ENCODE measurements at regions not wholly inside any gene's neighbourhood (a gene's known extent, or its start where the extent isn't known, plus 50 kb on each side); places are given as distances from the start of the nearest gene placed in this dataset.

DNA sequence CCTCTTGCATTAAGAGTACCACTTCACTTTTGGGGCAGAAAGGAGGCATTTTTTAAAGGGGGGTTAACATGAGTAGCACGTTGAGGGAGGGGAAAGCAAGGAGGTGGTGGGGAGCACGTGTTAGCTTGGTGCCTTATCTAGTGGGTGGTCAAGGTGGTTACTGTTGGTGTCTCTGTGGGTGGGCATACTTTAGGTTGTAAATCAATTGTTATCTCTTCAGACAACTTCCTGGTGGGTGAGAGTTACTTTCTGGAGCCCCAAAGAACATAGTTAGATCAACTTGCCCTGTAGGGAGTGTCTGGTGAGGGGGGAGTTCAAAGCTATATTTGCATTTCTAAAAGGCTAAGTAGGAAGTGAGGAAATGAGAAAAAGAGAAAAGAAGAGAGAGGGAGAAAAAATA lies 297.7 kb upstream of the CLNK start:
- no peak for DNase-seq (ENCODE audit: low spot score)

DNA sequence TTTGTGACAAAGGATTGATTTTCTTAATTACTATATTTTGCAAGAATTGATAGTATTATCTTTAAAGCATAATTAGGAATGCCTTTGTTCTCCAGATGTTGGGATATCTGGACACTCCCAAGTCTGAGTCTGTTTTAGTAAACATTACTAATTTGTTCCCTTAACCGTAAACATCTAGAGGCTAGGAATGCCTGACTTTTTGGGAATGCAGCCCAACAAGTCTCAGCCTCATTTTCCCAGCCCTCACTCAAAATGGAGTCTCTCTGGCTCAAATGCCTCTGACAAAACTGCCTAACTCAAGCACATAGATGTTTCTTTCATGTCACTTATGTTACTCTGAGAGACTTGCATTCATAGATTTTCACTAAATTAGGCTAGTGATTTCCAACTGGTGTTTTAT lies 297.0 kb upstream of the CLNK start:
- DNase-seq (ENCODE audit: low spot score), result no peak

DNA sequence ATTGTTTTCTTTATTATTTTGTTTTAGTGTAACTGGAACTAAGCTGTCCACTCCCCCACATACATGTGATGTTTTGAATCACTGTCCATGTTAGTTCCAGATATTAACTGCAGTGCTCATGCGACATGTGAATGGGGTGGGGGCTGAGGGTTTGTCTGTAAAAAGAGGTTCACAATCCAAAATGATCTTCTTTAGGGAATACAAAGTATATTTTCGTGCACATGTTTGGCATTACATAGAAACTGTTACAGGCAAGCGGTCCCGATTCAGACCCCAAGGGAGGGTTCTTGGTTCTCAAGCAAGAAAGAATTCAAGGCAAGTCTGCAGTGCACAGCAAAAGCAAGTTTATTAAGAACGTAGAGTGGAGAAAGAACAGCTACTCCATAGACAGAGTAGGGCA lies 296.5 kb upstream of the CLNK start:
- DNase-seq (ENCODE audit: low spot score), result no peak

DNA sequence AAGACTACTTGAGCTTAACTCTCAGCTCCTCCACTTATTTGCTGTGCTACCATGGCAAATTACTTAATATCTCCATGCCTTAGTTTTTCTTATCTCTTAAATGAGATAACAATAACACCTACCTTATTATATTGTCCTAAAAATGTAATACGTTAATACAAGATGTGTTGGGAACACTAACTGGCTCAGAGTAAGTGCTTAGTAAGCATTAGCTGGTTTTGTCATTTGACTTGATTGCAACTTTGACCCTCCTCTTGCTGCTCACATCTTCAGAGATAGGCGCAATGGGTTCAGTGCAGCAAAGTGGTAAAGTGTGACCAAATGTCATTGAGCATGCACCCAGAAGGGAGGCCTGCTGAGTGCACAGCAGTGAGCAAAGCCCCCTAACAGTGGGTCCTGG lies 294.5 kb upstream of the CLNK start:
- DNase-seq (ENCODE audit: low spot score), result no peak

DNA sequence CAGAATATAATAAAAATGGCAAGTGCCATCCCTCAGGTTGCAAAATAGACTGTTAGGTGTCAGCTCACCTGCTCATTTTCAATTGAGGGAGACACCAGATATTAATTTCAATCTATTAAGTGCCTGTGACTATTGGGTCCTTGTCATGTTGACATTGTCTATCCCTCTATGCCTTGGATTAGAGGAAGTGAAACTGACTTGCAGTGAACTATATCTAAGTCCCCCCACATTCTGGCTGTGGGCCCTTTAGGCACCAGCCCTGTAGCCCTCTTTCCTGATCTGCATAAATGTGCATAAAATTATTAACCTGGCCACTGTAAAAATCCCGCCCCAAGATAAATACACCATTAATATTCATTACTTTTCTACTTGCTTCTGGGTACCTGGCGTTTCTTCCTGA lies 293.0 kb upstream of the CLNK start:
- no peak for DNase-seq (ENCODE audit: low spot score)

DNA sequence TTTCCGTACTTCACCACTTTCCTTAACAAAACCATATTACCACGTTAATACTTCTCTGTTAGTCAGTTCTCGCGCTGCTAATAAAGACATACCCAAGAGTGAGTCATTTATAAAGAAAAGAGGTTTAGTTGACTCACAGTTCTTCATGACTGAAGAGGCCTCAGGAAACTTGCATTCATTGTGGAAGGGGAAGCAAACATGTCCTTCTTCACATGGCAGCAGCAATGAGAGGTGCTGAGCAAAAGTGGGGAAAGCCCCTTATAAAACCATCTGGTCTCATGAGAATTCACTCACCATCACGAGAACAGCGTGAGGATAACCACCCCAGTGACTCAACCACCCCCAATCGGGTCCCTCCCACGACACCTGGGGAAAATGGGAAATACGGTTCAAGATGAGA lies 289.8 kb upstream of the CLNK start:
- DNase-seq (ENCODE audit: low spot score), result no peak

DNA sequence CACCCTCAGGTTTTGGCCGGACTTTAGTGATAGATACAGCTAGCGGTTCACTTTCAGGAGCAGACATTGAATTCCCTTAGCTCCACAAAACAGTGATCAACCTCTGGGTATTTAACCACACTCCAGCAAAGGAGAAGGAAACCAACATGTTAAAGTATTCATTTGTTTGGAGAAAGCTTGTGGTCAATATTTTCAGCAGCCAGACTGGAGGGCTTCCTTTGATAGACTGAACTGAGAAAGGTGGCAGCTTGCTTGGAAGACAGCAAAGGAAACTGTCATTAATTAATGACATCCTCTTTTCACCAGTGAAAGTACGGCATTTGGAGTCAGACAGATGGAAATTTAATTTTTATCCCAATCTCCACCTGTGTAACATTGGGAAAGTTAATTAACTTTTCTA lies 289.1 kb upstream of the CLNK start:
- DNase-seq (ENCODE audit: low spot score), result no peak

DNA sequence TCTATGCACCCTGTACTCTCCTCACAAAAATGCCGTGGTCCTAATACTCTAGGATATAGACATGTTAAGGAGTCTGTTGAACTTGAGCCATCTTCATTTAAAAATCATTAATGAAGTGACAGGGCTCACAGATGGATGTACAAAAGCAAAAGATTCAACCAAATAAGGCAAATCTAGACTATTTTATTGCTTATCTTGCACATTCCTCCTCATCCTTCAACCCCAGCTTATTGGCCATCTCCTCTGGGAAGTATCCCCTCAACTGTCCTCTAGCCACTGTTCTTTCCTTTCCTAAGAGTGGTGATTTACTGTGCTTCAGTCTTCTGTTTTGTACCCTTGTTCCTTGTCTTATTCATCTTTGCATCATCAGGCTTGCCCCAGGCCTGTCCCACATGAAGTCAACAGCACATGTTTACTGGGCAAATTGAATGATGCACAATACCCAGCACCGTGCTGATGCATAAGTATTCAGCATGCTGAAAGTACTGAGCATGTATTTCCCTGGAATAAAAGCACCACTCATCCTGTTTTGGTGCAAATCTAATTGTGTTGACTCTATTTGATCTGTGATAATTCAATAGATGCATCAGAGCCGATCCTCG lies 287.3 kb upstream of the CLNK start:
- no peak for DNase-seq (ENCODE audit: low spot score)

DNA sequence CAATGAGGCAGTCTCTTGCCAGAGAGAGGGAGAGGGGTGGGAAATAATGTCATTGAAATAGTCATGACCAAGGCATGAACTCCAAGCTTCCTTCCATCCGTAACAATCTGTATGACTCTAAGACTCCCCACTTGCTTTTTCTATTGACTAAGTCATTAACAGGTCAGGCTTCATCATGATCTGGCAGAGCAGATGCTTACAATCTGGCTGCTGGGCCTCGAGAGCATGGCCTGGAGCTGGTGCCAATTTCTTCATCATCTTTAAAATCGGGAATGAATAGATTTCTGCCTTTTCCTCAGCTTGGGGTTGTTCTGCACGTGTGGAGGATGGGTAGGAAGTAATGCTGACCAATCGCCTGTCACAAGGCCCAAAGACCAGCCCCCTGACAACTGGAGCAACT lies 280.6 kb upstream of the CLNK start:
- no peak for DNase-seq (ENCODE audit: low spot score)

DNA sequence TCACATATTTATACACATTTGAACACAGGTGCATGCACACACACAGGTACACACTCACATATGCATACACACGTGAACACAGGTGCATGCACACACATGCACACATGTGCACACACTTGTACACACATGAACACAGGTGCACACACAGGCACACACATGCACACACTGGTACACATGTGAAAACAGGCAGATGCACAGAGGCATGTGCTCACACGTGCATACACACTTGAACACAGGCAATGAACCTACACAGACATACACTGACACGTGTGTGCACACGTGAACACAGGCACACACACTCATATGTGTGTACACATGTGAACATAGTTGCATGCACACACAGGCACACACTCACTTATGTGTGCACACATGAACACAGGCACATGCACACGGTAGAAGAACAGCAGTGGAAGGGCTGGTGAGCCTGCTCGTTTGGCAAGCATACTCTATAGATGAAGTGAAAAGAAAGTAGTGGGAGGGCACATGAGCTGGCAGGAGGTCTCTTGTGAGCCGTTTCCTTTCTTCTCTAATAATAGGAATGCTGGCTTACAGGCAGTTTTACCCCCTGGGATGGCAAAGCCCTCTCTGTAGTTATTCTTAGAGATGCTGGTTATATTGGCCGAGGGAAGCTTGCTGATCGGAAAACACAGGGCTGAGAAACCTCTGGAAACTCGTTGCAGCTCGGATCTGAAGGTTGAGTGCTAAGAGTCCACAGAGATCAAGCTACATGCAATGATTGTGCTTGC lies 279.6 kb upstream of the CLNK start:
- no peak for DNase-seq (ENCODE audit: low spot score)

DNA sequence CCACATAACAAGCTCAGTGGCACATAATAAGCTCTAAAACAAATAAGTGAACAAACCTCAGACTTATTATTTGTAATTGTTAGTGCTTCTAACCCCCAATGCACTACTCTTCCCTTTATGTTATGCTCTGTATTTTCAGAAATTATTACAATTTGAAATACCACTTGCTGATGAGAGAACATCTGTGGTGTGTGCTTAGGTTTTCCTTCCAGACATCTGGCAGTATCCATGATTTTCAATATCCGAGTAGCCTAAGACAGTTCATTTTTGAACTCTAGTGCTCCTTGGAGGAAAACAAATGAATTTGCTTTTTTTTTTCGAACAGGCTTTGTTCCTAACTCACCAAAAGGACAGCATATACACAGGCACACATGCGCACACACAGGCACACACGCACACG lies 278.7 kb upstream of the CLNK start:
- DNase-seq (ENCODE audit: low spot score), result no peak

DNA sequence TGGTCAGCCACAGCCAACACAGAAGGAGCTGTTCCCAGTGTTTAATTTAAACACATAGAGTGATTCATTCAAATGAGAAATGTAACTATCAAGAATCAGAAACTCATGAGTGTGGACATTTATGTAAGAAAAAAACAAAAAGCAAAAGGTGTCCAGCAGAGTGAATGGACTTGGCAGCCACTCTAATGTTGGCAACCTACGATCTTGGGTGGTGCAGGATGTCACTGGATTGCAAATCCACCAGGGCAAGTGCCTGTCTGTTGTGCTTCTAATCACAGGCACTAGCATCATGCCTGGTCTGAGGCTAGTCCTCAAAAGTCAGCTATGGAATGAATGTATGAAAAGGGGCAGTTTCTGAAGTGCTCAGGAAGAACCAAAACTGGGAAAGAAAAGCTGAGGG lies 277.7 kb upstream of the CLNK start:
- no peak for DNase-seq (ENCODE audit: low spot score)

DNA sequence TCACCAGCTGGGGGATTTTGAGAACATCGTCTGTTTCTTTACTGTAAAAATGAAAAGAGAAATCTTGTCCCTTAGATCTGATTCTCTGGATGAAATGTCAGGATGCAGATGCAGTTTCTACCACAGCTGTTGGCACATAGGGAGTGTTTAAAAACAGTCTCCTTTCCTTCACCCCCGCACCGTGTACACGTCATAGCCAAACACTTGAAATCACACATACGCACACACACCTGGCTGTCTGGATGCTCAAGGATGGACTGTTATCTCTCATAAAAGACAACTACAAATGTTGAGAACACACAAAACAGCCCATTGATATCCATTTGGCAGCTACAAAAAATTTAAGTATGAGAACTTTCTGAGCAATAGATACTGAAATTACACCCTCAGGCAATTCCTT lies 275.8 kb upstream of the CLNK start:
- DNase-seq (ENCODE audit: low spot score), result no peak

DNA sequence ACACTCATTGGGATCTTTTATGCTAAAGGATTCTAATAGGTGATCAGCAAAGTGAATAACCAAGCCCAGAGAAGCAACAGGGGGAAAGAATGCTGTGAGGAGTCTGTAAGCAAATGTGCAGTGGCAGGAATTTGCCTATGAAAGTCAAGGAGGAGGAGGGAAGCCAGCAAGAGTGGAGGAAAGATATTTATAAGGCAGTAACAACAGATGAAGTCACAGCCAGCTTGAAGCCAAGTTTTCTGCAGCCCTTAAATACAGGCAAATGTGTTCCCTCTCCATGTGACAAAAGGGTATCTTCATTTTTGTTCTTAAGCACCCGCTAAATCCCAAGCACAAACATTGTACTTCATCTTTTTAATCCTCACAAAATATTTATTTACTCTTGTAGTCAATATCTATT lies 275.0 kb upstream of the CLNK start:
- no peak for DNase-seq (ENCODE audit: low spot score)

DNA sequence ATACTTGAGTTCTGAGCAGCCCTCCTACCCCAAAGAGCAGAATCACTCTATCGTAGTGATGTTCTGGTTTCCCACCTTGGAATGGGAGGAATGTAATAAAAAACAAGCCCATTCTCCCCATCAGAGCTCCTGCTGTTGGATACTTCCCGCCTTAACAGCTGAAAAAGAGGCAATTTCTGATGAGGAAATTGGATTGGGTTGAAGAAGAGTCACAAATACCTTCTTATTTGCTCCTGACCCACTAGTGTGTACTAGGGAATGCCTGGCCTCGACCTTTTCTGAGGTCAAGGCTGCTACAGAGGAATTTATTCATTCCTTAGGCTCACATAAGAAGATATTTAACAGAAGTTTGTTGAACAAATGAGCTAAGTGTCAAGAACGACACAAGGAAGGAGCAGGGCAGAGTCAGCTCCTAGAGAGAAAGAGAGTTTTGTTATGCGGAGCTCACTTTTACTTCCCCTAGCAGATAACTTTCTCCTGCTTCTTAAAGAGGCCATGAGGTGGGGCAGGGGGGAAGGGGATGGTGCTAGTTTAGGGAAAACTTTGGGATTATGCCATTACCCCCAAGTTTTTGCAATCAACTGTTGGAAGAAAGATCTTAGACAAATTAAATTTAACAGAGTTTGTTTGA lies 273.8 kb upstream of the CLNK start:
- no peak for DNase-seq (ENCODE audit: low spot score)

DNA sequence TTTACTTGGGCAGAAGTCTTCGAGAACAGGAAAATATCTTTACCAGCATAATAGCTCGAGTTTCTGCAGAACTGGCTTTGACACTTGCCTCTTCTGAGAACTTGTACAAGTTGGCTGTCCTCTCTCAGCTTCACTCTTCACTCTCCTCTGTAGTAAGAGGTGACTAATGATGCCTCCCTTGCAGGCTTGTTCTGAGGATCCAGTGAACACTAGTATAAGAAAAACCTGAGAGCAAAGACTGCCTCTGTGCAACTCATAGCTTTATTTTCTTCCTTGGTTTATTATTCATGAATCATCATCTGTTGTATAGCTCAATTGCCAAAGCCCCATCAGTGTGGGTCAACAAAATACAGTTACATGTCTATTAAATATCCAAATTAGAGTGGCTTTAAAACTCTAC lies 266.7 kb upstream of the CLNK start:
- DNase-seq (ENCODE audit: low spot score), result no peak

DNA sequence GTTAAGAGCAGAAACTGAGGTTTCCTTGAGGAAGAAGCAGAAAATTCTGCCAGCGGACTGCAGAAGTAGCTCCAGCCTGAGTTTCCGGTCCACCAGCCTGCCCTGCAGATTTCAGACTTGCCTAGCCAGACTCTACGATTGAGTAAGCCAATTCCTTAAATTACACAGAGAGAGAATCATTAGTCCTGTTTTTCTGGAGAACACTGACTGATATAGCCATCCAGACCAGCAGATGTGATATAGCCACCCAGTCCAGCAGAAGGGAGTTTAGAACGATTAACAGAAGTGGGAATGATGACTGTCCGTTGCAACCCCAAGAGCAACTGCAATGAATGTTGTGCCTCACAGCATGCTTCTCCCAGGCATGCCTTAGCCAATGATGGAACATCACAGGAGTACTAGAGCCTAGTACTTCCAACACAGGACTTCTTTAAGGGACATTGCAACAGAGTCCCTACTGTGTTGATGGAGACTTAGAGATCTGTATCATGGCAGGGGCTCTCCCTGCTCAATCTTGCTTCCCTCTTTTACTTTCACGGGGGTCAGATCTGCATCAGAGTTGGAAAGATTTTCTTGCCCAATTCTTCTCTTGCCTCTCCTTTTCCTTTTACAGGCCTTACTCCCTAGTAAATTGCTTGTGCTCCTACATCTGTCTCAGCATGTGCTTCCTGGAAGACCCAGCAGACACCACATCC lies 264.6 kb upstream of the CLNK start:
- DNase-seq (ENCODE audit: low spot score), result no peak

DNA sequence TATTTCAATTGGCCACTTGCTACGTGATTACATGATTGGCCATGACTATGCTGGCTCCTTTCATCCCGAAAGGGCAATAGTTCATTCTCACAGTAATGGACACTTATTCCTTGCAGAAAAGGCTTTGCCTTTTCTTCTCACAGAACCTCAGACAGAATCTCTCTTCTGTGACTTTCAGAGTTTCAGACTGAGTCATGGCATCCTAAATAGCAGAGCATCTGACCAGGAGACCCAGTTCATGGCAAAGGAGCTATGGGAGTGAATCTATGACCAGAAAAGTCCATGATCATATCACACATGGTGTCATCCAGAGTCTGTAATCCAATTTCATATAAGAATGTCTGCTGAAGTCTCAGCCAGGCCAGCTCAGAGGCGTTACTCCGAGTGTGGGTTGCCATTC lies 263.3 kb upstream of the CLNK start:
- DNase-seq (ENCODE audit: low spot score), result no peak

DNA sequence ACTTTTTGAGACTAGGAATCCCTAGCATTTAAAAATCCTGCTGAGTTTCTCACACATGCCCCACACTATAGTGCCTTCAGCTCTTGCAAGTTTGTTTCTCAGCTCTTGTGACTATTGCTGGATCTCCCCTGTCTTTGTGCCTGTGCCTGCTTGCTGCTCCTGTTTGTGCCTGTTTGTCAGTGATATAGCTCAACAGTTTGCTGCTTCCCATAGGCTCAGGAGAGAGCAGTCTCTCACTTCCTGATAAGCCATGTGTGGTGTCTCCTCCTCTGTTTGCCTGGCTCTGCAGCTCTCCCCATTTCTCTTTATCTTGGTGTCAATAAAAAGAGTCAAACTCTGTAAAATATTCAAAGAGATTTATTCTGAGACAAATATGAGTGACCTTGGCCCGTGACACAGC lies 259.8 kb upstream of the CLNK start:
- no peak for DNase-seq (ENCODE audit: low spot score)

DNA sequence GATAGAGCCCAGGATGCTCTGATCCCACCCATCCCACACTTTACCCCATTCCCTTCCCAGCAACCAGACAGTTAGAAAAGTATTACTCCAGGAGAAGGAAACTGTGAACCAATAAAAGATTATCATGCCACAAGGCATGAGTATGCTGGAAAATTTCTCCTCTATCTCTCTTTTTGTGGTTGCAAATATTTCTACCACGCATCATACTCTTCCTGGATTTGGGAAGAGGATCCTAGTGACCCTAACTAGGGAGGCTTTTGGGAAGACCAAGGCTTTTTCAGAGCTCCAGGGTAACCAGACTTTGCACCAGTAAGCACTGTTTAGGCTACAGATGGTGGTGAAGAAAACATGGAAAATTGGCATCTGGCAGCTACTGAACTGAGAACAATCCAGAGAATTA lies 257.6 kb upstream of the CLNK start:
- no peak for DNase-seq (ENCODE audit: low spot score)

DNA sequence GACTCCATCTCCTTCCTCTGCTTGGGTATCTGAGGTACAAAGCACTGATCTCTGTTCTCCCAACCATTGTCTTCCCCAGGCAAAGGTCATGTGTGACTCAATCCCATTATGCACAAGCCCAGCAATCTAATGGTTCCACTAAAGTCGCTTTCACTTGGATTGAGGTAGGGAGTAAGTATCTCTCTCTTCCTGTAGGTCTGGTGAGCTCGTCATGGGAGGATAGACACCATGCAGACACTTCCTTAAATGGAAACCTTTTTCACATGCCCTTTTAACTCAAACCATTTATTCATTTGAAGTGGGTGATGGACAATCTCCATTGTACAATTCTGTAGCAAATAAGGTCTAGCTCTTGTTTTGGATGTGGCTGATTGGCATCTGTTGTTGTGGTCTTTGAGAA lies 245.2 kb upstream of the CLNK start:
- DNase-seq (ENCODE audit: low spot score), result no peak

DNA sequence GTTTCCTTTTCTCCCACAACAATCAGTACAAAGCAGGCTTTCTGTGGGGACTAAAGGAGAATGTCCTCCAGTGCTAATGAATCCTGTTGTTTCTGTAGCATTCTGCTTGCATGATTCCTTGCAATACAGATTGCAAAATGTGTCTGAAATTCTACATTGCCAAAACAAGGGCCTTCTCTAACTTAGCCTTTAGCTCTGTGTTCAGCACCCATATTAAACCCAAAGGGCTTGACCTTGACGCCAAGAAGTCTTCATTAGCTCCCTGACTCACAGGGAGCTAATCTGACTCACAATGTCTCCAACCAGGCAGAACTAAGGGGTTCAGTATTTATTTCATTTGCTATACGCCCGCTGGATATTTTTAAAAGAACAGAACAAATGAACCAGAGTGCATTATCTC lies 241.4 kb upstream of the CLNK start:
- no peak for DNase-seq (ENCODE audit: low spot score)

DNA sequence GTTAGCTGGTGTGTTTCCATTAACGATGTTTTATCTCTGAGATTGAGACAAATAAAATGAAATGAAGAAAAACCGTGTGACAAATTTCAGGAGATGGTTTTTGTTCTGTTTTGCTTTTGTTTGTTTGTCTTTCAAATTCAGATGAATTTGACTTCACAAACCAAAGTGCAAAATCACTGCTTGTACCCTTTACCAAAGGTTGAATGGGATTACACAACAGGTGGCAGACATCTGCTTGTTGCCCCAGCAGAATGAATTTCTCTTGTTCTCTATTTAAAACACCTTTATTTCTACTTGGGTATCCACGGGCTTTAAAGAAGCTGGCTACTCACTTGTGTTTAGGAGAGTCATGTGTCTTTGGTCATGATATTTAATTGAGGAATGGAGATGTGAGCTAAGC lies 239.7 kb upstream of the CLNK start:
- no peak for DNase-seq (ENCODE audit: low spot score)

Measured in mucosa of gallbladder (tissue), 1 donor.